ENCODE measurements at regions not wholly inside any gene's neighbourhood (a gene's known extent, or its start where the extent isn't known, plus 50 kb on each side); places are given as distances from the start of the nearest gene placed in this dataset.
A peak's percentile ranks its signal among the peaks of the same experiment; 100 is the strongest.

- H3K27me3 ChIP-seq (ENCODE audit: insufficient read depth, poor library complexity, severe bottlenecking), result no peaks in the 10 kb centered on the region
- DNase-seq (ENCODE audit: low read depth in 1 of 2, low spot score in 1 of 2), result no peak
- H3K27ac ChIP-seq (replicated peaks), result no peak overlapping the region
- TF ChIP-seq CTCF (IDR thresholded peaks at IDR 0.05; ENCODE audit: insufficient read depth, low read length) (no peak), POLR2AphosphoS5 (IDR thresholded peaks at IDR 0.05; ENCODE audit: low read depth) (no peak), GABPA (IDR thresholded peaks at IDR 0.05; ENCODE audit: low read depth) (no peak), SPI1 (IDR thresholded peaks at IDR 0.05; ENCODE audit: borderline replicate concordance, low read depth) (no peak)
- TF ChIP-seq, protein P1, sequence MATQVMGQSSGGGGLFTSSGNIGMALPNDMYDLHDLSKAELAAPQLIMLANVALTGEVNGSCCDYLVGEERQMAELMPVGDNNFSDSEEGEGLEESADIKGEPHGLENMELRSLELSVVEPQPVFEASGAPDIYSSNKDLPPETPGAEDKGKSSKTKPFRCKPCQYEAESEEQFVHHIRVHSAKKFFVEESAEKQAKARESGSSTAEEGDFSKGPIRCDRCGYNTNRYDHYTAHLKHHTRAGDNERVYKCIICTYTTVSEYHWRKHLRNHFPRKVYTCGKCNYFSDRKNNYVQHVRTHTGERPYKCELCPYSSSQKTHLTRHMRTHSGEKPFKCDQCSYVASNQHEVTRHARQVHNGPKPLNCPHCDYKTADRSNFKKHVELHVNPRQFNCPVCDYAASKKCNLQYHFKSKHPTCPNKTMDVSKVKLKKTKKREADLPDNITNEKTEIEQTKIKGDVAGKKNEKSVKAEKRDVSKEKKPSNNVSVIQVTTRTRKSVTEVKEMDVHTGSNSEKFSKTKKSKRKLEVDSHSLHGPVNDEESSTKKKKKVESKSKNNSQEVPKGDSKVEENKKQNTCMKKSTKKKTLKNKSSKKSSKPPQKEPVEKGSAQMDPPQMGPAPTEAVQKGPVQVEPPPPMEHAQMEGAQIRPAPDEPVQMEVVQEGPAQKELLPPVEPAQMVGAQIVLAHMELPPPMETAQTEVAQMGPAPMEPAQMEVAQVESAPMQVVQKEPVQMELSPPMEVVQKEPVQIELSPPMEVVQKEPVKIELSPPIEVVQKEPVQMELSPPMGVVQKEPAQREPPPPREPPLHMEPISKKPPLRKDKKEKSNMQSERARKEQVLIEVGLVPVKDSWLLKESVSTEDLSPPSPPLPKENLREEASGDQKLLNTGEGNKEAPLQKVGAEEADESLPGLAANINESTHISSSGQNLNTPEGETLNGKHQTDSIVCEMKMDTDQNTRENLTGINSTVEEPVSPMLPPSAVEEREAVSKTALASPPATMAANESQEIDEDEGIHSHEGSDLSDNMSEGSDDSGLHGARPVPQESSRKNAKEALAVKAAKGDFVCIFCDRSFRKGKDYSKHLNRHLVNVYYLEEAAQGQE (IDR thresholded peaks at IDR 0.05; ENCODE audit: insufficient replicate concordance, low read depth), result no peak
- H3K4me3 ChIP-seq (replicated peaks; ENCODE audit: insufficient read depth, low read length), result no peak overlapping the region
Observed at GRCh38 chr4:27276307-27277073, 415.8 kb downstream of the STIM2 start.

GRCh38 chr4:27278615-27279375, 418.2 kb downstream of the STIM2 start:
- TF ChIP-seq, protein P1 (IDR thresholded peaks at IDR 0.05; ENCODE audit: insufficient replicate concordance, low read depth), result peak; percentile 97
- no peak for TF ChIP-seq GABPA (IDR thresholded peaks at IDR 0.05; ENCODE audit: low read depth)
- Histone ChIP-seq H3K27ac (replicated peaks) (no peak overlapping the region), H3K27me3 (ENCODE audit: insufficient read depth, poor library complexity, severe bottlenecking) (no peaks in the 10 kb centered on the region), H3K4me3 (replicated peaks; ENCODE audit: insufficient read depth, low read length) (no peak overlapping the region)
- peak in 1 of 2 experiments; percentile 2 for DNase-seq (ENCODE audit: low read depth in 1 of 2, low spot score in 1 of 2)

GRCh38 chr4:27288496-27288895, 427.9 kb downstream of the STIM2 start:
- Histone ChIP-seq H3K4me3 (replicated peaks; ENCODE audit: insufficient read depth, low read length) (no peak overlapping the region), H3K27ac (replicated peaks) (no peak overlapping the region), H3K27me3 (ENCODE audit: insufficient read depth, poor library complexity, severe bottlenecking) (no peaks in the 10 kb centered on the region)
- no peak for DNase-seq (ENCODE audit: low read depth in 1 of 2, low spot score in 1 of 2)
- TF ChIP-seq GABPA (IDR thresholded peaks at IDR 0.05; ENCODE audit: low read depth) (no peak), POLR2AphosphoS5 (IDR thresholded peaks at IDR 0.05; ENCODE audit: low read depth) (no peak), CTCF (IDR thresholded peaks at IDR 0.05; ENCODE audit: insufficient read depth, low read length) (no peak), SPI1 (IDR thresholded peaks at IDR 0.05; ENCODE audit: borderline replicate concordance, low read depth) (no peak)
- TF ChIP-seq, protein P1 (IDR thresholded peaks at IDR 0.05; ENCODE audit: insufficient replicate concordance, low read depth), result no peak

Data from HL-60 (cell line).